WERI-Rb-1 (cell line): ENCODE measurements at regions not wholly inside any gene's neighbourhood (a gene's known extent, or its start where the extent isn't known, plus 50 kb on each side); places are given as distances from the start of the nearest gene placed in this dataset.
A peak's percentile ranks its signal among the peaks of the same experiment; 100 is the strongest.
"Not testable (repeated sequence)": the region's sequence is repeated elsewhere in the genome, so short reads cannot be mapped to it uniquely, and the experiment has no call there.

Source experiments
- DNase-seq: peaks from one replicate; pipeline ENCODE4 v3.0.0-alpha.2; 2020
- H3K27ac ChIP-seq: fragments of 250-450 bp; sonication (Bioruptor Pico); 2 replicates; pipeline ENCODE4 v1.5.1; 2020; ENCODE audit warnings: mild to moderate bottlenecking, moderate library complexity
- H3K27me3 ChIP-seq: fragments of 250-450 bp; sonication (Bioruptor Pico); 2 replicates; pipeline ENCODE4 v1.5.1; 2021; ENCODE audit warnings: mild to moderate bottlenecking, low read depth, moderate library complexity; ENCODE audit not compliant: insufficient read depth, severe bottlenecking
- H3K36me3 ChIP-seq: fragments of 250-450 bp; sonication (Bioruptor Pico); 2 replicates; pipeline ENCODE4 v1.5.1; 2020; ENCODE audit warnings: mild to moderate bottlenecking, moderate library complexity
- H3K4me3 ChIP-seq: 2 replicates; pipeline ENCODE4 v1.5.1; 2011; ENCODE audit warnings: low read depth, mild to moderate bottlenecking, control low read depth, low read length
- H3K9me3 ChIP-seq: fragments of 250-450 bp; sonication (Bioruptor Pico); 2 replicates; pipeline ENCODE4 v1.5.1; 2021; ENCODE audit warnings: mild to moderate bottlenecking, moderate library complexity; ENCODE audit not compliant: severe bottlenecking
- TF ChIP-seq, protein P1 (sequence below): IDR thresholded peaks from 2 replicates; pipeline ENCODE4 v1.5.1; 2011; ENCODE audit warnings: low read depth, mild to moderate bottlenecking, control low read depth, inconsistent platforms, low read length

DNA sequence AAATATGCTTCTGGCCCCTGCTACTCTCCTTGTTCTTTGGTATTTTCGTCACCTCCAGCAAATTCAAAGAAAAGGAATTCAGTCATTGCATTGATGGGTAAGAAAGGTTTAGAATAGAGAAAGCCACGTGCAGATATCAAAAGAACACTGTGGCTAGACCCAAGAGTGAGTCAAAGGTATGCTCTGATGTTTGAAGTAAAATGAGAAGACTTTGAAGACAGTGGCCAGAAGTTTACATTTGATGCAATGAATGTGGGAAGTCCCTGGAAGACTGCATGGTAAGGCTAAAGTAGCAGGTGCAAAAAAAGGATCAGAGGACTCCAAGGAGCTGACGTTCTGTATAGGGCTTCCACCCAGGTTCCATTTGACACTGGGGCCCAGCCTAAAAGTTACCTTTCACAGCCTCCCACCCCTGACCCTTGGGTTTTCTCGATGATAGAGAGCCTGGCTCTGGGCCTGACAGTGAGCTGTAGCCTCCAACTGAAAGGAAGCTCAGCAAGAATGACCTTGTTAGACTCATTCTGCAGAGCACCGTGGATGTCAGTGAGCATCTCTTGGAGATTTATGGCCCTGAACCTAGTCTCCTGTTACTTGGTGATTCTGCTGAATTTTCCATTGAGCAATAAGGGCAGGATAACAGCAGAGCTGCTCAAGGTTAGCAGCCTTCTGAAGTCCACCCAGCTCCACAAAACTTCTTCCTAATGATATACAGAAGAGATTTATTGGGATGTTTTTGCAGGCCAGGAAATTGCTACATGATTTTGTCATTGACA lies 223.7 kb upstream of the RBBP8 start:
- Histone ChIP-seq H3K4me3 (no peak overlapping the region), H3K9me3 (no peaks in the 10 kb centered on the region), H3K36me3 (no peaks in the 10 kb centered on the region), H3K27ac (no peak overlapping the region), H3K27me3 (peaks cover 7% of the 10 kb centered on the region)
- TF ChIP-seq, protein P1, sequence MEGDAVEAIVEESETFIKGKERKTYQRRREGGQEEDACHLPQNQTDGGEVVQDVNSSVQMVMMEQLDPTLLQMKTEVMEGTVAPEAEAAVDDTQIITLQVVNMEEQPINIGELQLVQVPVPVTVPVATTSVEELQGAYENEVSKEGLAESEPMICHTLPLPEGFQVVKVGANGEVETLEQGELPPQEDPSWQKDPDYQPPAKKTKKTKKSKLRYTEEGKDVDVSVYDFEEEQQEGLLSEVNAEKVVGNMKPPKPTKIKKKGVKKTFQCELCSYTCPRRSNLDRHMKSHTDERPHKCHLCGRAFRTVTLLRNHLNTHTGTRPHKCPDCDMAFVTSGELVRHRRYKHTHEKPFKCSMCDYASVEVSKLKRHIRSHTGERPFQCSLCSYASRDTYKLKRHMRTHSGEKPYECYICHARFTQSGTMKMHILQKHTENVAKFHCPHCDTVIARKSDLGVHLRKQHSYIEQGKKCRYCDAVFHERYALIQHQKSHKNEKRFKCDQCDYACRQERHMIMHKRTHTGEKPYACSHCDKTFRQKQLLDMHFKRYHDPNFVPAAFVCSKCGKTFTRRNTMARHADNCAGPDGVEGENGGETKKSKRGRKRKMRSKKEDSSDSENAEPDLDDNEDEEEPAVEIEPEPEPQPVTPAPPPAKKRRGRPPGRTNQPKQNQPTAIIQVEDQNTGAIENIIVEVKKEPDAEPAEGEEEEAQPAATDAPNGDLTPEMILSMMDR: no peak
- DNase-seq: no peak

DNA sequence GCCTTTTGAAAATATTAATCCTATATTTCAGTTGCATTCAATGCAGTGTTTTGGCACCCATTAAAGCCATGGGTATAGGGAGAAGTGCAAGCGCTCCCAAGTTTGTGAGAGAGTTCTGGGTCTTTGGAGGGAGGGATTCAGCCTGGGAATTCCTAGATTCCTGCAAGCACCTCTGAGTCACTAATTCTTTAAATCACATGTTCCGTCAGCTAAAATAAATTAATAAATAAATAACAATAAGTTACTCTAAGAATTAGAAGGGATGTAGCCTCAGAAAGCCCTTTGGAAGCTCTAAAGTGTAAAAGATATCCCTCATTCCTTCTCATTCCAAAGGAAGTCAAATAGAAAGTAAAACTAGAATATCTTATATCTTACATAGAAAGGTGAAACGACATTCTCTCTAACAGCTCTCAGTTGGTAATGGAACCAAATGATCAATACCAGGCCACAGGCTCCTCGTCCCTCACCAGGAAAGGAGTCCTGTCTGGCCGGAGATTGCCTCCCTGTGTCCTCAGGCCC lies 222.4 kb upstream of the RBBP8 start:
- H3K9me3 ChIP-seq: no peaks in the 10 kb centered on the region
- peaks cover 5% of the 10 kb centered on the region for H3K27me3 ChIP-seq
- no peak overlapping the region for H3K27ac ChIP-seq
- TF ChIP-seq, protein P1: no peak
- no peaks in the 10 kb centered on the region for H3K36me3 ChIP-seq
- DNase-seq: no peak
- H3K4me3 ChIP-seq: no peak overlapping the region

DNA sequence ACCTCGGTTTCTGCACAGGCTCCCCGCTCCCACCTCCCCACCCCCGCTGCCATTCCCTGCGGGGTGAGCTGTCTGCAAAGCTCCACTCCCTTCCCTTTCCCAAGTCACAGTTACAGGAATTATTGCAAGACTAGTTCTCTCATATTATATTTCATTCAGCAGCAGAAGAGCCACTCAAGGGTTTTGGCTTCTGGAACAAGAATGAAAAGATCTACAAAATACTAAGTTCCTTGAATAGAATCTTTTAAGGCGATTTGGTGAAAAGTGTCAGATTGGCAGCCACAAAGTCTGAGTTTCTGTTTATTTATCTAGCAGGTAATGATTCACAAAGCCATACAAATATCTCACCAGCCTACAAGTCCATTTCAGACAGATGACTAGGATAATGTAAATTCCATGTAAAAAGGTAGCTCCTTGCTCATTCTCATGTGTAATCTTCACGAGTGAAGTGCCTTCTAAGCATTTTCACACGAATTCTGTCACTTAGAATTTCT lies 221.9 kb upstream of the RBBP8 start:
- TF ChIP-seq, protein P1: no peak
- H3K4me3 ChIP-seq: no peak overlapping the region
- DNase-seq: peak; percentile 20
- no peaks in the 10 kb centered on the region for H3K9me3 ChIP-seq
- H3K27me3 ChIP-seq: peaks cover 5% of the 10 kb centered on the region
- no peak overlapping the region for H3K27ac ChIP-seq
- H3K36me3 ChIP-seq: no peaks in the 10 kb centered on the region

DNA sequence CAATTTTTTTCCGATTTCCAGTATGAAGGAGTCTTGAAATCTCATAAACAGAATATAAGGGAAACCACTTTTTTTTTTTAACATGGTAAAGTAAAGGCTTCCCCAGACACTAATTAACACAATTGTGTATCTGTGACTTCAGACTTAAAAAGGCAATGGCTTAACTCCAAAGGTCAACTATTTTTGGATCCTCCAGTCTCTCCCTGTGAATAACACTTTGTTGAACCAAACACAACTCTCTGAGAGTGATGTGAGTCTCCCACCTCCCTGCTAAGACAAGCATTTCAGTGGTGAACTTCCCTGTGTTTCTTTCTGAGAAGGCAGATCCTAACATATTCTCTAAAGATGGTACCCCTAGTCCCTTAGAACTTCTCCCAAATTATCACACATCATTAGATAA lies 219.6 kb upstream of the RBBP8 start:
- Histone ChIP-seq H3K9me3 (no peaks in the 10 kb centered on the region), H3K4me3 (no peak overlapping the region), H3K27me3 (peaks cover 5% of the 10 kb centered on the region), H3K27ac (no peak overlapping the region), H3K36me3 (no peaks in the 10 kb centered on the region)
- TF ChIP-seq, protein P1: no peak
- no peak for DNase-seq

DNA sequence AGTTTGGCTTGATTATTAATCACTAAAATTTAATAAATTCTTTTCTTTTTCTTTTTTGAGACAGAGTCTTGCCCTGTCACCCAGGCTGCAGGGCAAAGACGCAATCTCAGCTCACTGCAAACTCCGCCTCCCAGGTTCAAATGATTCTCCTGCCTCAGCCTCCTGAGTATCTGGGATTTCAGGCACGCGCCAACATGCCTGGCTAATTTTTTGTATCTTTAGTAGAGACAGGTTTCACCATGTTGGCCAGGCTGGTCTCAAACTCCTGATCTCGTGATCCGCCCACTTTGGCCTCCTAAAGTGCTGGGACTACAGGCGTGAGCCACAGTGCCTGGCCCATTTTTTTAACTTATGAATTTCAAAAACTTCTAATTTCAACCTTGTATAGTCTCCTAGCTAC lies 215.6 kb upstream of the RBBP8 start:
- not testable (repeated sequence) for H3K27me3 ChIP-seq, H3K9me3 ChIP-seq, DNase-seq, H3K27ac ChIP-seq, H3K4me3 ChIP-seq, H3K36me3 ChIP-seq

DNA sequence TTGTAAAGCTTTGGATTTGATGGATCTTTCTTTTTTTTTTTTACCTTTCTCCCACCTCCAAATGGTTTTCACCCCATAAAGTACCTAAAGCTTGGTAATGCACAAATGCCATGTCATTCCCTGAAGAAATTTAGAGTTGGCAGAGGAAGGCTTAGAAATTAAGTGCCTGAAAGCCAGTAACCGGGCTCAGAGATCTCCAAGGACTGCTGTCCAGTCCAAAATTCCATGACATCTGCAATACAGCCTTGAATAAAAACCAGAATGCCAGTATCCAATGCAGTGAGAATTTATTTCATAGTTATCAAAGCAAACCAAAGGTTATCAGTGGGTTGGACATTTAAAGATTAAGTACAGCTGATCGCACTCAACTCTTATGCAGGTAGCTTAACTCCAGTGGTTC lies 209.9 kb upstream of the RBBP8 start:
- peaks cover 4% of the 10 kb centered on the region for H3K27me3 ChIP-seq
- peaks cover 3% of the 10 kb centered on the region for H3K9me3 ChIP-seq
- no peak for DNase-seq
- H3K4me3 ChIP-seq: no peak overlapping the region
- no peaks in the 10 kb centered on the region for H3K36me3 ChIP-seq
- TF ChIP-seq, protein P1: no peak
- no peak overlapping the region for H3K27ac ChIP-seq
